ENCODE measurements at regions not wholly inside any gene's neighbourhood (a gene's known extent, or its start where the extent isn't known, plus 50 kb on each side); places are given as distances from the start of the nearest gene placed in this dataset.

- H3K9me3 Mint-ChIP-seq = no peaks in the 10 kb centered on the region
- no peaks in the 10 kb centered on the region for H3K36me3 ChIP-seq (ENCODE audit: insufficient read depth)
- H3K9me2 ChIP-seq (ENCODE audit: insufficient read depth) = no peaks in the 10 kb centered on the region; the same call in 1 of the 2 replicates
- H3K27me3 Mint-ChIP-seq (ENCODE audit: insufficient read depth, low read depth, poor library complexity) = no peaks in the 10 kb centered on the region
- H3K27me3 ChIP-seq (ENCODE audit: insufficient read depth) = no peaks in the 10 kb centered on the region
- no peak for TF ChIP-seq ZNF331 (CRISPR knock-in tag; IDR thresholded peaks at IDR 0.05; ENCODE audit: low read depth)
- no peak for TF ChIP-seq STAT1 (IDR thresholded peaks at IDR 0.05; ENCODE audit: unreplicated experiment)
- TF ChIP-seq, protein P1, sequence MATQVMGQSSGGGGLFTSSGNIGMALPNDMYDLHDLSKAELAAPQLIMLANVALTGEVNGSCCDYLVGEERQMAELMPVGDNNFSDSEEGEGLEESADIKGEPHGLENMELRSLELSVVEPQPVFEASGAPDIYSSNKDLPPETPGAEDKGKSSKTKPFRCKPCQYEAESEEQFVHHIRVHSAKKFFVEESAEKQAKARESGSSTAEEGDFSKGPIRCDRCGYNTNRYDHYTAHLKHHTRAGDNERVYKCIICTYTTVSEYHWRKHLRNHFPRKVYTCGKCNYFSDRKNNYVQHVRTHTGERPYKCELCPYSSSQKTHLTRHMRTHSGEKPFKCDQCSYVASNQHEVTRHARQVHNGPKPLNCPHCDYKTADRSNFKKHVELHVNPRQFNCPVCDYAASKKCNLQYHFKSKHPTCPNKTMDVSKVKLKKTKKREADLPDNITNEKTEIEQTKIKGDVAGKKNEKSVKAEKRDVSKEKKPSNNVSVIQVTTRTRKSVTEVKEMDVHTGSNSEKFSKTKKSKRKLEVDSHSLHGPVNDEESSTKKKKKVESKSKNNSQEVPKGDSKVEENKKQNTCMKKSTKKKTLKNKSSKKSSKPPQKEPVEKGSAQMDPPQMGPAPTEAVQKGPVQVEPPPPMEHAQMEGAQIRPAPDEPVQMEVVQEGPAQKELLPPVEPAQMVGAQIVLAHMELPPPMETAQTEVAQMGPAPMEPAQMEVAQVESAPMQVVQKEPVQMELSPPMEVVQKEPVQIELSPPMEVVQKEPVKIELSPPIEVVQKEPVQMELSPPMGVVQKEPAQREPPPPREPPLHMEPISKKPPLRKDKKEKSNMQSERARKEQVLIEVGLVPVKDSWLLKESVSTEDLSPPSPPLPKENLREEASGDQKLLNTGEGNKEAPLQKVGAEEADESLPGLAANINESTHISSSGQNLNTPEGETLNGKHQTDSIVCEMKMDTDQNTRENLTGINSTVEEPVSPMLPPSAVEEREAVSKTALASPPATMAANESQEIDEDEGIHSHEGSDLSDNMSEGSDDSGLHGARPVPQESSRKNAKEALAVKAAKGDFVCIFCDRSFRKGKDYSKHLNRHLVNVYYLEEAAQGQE (IDR thresholded peaks at IDR 0.05; ENCODE audit: unreplicated experiment) = no peak
- no peak for TF ChIP-seq CTCF (conservative IDR thresholded peaks at IDR 0.05; ENCODE audit: low read depth in 2 of 2)
- no peak for TF ChIP-seq POLR2AphosphoS5 (IDR thresholded peaks at IDR 0.05; ENCODE audit: low read depth)
- no peak for TF ChIP-seq ETS1 (IDR thresholded peaks at IDR 0.05)
- no peak for TF ChIP-seq JUNB (IDR thresholded peaks at IDR 0.05; ENCODE audit: unreplicated experiment)
- H3K27ac Mint-ChIP-seq = no peak overlapping the region
- no peaks in the 10 kb centered on the region for H3K79me2 ChIP-seq (replicated peaks; ENCODE audit: insufficient read depth)
- no peak overlapping the region for H3K4me3 ChIP-seq
- DNase-seq (ENCODE audit: low spot score) = no peak
- no peak overlapping the region for H3K4me3 Mint-ChIP-seq
- H3K36me3 Mint-ChIP-seq (ENCODE audit: low read depth) = no peaks in the 10 kb centered on the region
- no peak for ATAC-seq
- no peaks in the 10 kb centered on the region for H3K4me1 Mint-ChIP-seq
- no peak overlapping the region for H3K27ac ChIP-seq (ENCODE audit: low read depth)
- no peak overlapping the region for H3K4me2 ChIP-seq
- H3F3A ChIP-seq (replicated peaks; ENCODE audit: low read depth) = no peaks in the 10 kb centered on the region
- H2AFZ ChIP-seq = no peak overlapping the region
- H3K4me1 ChIP-seq (ENCODE audit: insufficient read depth) = no peaks in the 10 kb centered on the region
- H4K20me1 ChIP-seq (replicated peaks; ENCODE audit: insufficient read depth) = no peaks in the 10 kb centered on the region
These were observed 1794.2 kb downstream of the SLITRK5 start for GRCh38 chr13:89465366-89465765.

GRCh38 chr13:89468081-89468480, 1796.9 kb downstream of the SLITRK5 start:
- Histone ChIP-seq H3K4me3 (no peak overlapping the region), H3K27ac (ENCODE audit: low read depth) (no peak overlapping the region), H3K36me3 (ENCODE audit: insufficient read depth) (no peaks in the 10 kb centered on the region), H3K9me2 (ENCODE audit: insufficient read depth) (no peaks in the 10 kb centered on the region; the same call in 1 of the 2 replicates), H3K79me2 (replicated peaks; ENCODE audit: insufficient read depth) (no peaks in the 10 kb centered on the region), H4K20me1 (replicated peaks; ENCODE audit: insufficient read depth) (no peaks in the 10 kb centered on the region), H2AFZ (no peak overlapping the region), H3K27me3 (ENCODE audit: insufficient read depth) (no peaks in the 10 kb centered on the region), H3K4me1 (ENCODE audit: insufficient read depth) (no peaks in the 10 kb centered on the region), H3F3A (replicated peaks; ENCODE audit: low read depth) (no peaks in the 10 kb centered on the region), H3K4me2 (no peak overlapping the region)
- Mint-ChIP-seq H3K9me3 (peaks cover 5% of the 10 kb centered on the region; the same call in 1 of the 3 replicates), H3K4me1 (peaks cover under 1% of the 10 kb centered on the region; the same call in 2 of the 3 replicates), H3K4me3 (no peak overlapping the region), H3K27ac (no peak overlapping the region), H3K27me3 (ENCODE audit: insufficient read depth, low read depth, poor library complexity) (no peaks in the 10 kb centered on the region), H3K36me3 (ENCODE audit: low read depth) (peaks cover 3% of the 10 kb centered on the region; the same call in 1 of the 3 replicates)
- ATAC-seq = no peak
- DNase-seq (ENCODE audit: low spot score) = no peak
- TF ChIP-seq EZH2 (IDR thresholded peaks at IDR 0.05; ENCODE audit: low read depth, unreplicated experiment) = no peak
- no peak for TF ChIP-seq STAT1 (IDR thresholded peaks at IDR 0.05; ENCODE audit: unreplicated experiment)
- no peak for TF ChIP-seq NANOG (IDR thresholded peaks at IDR 0.05; ENCODE audit: borderline replicate concordance)
- no peak for TF ChIP-seq POLR2AphosphoS5 (IDR thresholded peaks at IDR 0.05; ENCODE audit: low read depth)
- TF ChIP-seq CREB1 (CRISPR knock-in tag; IDR thresholded peaks at IDR 0.05; ENCODE audit: low read depth) = no peak
- TF ChIP-seq, protein P1 (IDR thresholded peaks at IDR 0.05; ENCODE audit: unreplicated experiment) = no peak
- no peak for TF ChIP-seq ETS1 (IDR thresholded peaks at IDR 0.05)
- no peak for TF ChIP-seq ZNF114 (CRISPR knock-in tag; IDR thresholded peaks at IDR 0.05)
- no peak for TF ChIP-seq ZNF331 (CRISPR knock-in tag; IDR thresholded peaks at IDR 0.05; ENCODE audit: low read depth)

Measured in GM23338 (cell line).